ENCODE measurements at regions not wholly inside any gene's neighbourhood (a gene's known extent, or its start where the extent isn't known, plus 50 kb on each side); places are given as distances from the start of the nearest gene placed in this dataset.

GRCh38 chr14:100638211-100638855 lies 51.1 kb upstream of the BEGAIN start:
- no peak for DNase-seq

- no peak for DNase-seq
Measured at GRCh38 chr14:100639280-100639679, 52.1 kb upstream of the BEGAIN start.

- no peak for DNase-seq
Measured at GRCh38 chr14:100640471-100641273, 53.5 kb upstream of the BEGAIN start.

- no peak for DNase-seq
Measured at GRCh38 chr14:100641274-100641860, 54.1 kb upstream of the BEGAIN start.

- no peak for DNase-seq
Measured at GRCh38 chr14:100643426-100643825, 56.2 kb upstream of the BEGAIN start.

GRCh38 chr14:100644383-100644782 lies 57.2 kb upstream of the BEGAIN start:
- DNase-seq: no peak

GRCh38 chr14:100644784-100645183 lies 57.6 kb upstream of the BEGAIN start:
- no peak for DNase-seq

GRCh38 chr14:100645196-100645981 lies 58.2 kb upstream of the BEGAIN start:
- peak in 1 of 2 experiments; percentile 9 for DNase-seq

GRCh38 chr14:100645982-100646314 lies 58.7 kb upstream of the BEGAIN start:
- no peak for DNase-seq

GRCh38 chr14:100648474-100649172 lies 61.4 kb upstream of the BEGAIN start:
- no peak for DNase-seq

GRCh38 chr14:100649173-100649519 lies 61.9 kb upstream of the BEGAIN start:
- DNase-seq: no peak

- DNase-seq: no peak
Measured at GRCh38 chr14:100651999-100652508, 64.8 kb upstream of the BEGAIN start.

- DNase-seq: no peak
Measured at GRCh38 chr14:100652744-100653143, 65.5 kb upstream of the BEGAIN start.

- no peak for DNase-seq
Measured at GRCh38 chr14:100653409-100653808, 66.2 kb upstream of the BEGAIN start.

- no peak for DNase-seq
Measured at GRCh38 chr14:100654025-100654813, 67.0 kb upstream of the BEGAIN start.

- no peak for DNase-seq
Measured at GRCh38 chr14:100654814-100655740, 67.9 kb upstream of the BEGAIN start.

- DNase-seq: no peak
Measured at GRCh38 chr14:100655741-100656085, 68.5 kb upstream of the BEGAIN start.

GRCh38 chr14:100656996-100657395 lies 69.7 kb upstream of the DLK1 start:
- no peak for DNase-seq

GRCh38 chr14:100657780-100658179 lies 68.9 kb upstream of the DLK1 start:
- DNase-seq: no peak

GRCh38 chr14:100658181-100658886 lies 68.4 kb upstream of the DLK1 start:
- no peak for DNase-seq
